ENCODE measurements at regions not wholly inside any gene's neighbourhood (a gene's known extent, or its start where the extent isn't known, plus 50 kb on each side); places are given as distances from the start of the nearest gene placed in this dataset.

GRCh38 chr3:177746337-177746933 lies 549.2 kb upstream of the TBL1XR1 start:
- no peak for DNase-seq

DNA sequence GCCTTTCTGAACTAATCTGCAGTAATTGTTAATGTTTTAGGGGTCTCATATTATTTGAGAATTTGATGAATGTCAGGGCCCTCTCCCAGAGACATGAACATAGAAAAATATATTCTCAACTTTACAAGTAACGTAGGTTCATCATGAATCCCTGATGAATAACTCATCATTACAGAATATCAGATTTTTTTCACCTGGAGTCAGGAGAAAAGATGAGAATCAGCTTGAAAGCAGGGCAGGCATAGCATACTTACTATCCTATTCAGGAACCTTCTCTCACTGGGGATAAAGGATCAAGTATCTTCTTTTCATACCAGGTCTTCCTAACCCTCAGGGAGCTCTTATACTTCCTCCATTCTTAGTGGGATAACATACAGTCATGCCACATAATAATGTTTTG lies 552.6 kb upstream of the TBL1XR1 start:
- no peak for DNase-seq

DNA sequence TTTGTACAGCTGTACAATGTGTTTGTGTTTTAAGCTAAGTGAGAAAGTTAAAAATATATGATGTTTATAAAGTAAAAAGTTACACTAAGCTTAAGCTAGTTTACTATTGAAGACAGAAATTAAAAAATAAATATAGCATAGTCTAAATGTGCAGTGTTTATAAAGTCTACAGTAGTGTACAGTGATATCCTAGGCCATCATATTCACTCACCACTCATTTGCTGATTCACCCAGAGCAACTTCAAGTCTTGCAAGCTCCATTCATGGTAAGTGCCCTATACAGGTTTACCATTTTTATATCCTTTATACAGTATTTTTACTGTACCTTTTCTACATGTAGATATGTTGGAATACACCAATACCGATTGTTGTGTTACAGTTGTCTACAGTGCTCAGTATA lies 553.2 kb upstream of the TBL1XR1 start:
- DNase-seq, result no peak

DNA sequence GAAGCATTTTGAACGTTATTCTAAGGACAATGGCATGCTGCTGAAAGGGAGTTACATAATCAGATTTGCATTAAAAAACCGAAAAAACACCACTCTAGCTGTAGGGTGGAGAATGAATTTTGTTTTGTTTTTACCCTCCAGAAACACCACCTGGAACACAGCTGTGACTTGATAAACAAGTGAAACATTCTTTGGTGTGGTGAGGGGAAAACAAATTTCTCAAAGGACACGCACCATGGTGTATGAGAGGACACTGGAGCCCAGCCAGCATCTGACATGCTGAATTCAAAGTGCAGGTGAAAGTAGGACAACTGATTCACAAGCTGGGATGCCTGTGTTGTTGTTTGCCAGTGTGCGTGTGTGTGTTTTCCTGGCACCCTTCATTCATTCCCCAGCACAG lies 554.5 kb upstream of the TBL1XR1 start:
- DNase-seq, result no peak

- no peak for DNase-seq
Measured at GRCh38 chr3:177752831-177753230, 555.5 kb upstream of the TBL1XR1 start.

DNA sequence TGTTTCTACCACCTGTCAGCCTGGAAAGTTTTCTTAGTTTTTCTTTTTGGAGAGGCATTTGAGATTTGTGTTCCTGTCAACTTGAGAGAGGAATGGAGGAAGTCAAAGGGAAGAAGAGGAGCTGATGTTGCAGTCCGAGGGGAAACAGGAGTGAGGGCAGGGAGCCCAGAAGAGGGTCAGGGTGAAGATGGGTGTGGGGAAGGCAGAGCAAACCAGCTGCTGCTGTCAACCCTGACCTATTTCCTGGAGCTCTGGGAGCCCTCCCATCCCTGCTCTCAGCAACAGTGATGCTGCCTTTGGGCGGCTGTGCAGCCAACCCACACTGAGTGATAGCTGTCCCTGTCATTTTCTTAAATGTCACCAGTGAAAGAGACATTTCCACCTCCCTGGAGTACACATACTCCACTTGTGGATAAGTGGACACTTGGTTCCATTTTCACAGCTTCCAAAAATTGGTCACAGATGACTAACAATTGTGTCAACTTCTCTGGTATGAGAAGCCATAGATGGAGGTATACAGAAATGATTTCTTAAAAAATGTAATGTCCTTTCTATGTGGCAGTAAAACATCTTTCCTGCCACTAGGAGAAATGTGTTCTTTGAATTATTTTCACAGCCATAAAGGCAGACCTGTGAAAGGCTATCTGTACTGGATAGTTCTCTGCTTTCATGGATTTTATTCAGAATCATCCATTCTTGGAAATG lies 556.3 kb upstream of the TBL1XR1 start:
- DNase-seq, result no peak

DNA sequence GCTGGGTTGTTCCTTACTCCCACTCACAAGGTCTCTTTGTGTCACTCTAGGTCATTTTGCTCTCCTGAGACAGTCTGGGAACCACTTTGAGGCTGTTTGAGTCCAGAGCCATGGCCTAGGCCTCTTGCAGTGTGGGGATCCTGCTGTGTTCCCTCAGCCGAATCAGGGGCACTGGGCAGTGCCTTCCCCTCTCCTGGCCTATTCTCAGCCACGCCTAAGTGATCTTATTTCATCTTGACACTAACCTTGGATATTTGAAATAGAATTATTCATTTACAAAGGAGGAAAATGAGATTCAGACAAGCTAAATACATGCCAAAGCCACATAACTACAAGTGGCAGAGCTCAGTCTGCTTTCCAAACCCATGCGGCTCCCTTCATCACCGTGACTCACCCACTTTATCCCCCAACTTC lies 557.2 kb upstream of the TBL1XR1 start:
- no peak for DNase-seq

GRCh38 chr3:177758126-177758525 lies 560.8 kb upstream of the TBL1XR1 start:
- no peak for DNase-seq

DNA sequence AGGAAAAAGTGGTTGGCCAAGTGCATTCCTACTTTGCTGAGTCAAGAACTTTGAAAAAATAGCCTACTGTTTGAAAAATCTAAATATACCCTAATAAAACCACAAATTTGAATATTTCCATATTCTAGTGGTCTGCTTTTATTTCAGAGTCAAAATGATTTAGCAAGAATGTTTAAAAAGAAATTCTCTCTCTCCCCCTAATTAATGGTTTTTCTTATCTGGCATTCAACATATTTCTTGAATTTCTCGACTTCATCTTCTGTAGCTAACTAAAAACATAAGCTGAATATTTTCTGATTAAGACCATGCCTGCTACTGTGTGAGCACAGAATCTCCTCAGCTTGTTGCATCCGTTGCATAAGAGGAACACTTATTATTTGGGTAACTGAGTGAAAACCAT lies 563.5 kb upstream of the TBL1XR1 start:
- DNase-seq, result no peak

DNA sequence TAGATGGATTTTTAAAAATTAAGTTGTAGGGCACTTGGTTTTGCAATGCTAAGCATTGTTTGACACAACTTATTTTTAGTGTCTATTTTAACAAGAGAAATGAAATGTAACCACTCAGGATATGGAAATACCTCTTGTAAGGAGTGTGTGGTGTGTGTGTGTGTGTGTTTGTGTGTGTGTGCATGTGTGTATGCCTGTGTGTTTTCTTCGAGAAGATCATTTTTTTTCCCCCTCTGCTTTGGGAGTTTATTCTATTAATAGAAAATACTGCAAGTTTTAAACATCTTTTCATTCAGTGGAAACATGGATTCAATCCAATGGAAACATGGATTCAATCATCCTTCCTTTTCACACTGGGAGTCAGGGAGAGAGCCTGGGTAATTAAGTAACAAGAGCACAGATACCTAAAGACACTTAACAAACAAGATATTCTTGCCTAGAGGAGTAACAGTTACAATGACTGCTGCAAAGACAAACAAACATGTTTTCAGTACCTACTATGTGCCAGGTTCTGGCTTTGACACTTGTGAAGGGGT lies 567.2 kb upstream of the TBL1XR1 start:
- DNase-seq, result no peak

DNA sequence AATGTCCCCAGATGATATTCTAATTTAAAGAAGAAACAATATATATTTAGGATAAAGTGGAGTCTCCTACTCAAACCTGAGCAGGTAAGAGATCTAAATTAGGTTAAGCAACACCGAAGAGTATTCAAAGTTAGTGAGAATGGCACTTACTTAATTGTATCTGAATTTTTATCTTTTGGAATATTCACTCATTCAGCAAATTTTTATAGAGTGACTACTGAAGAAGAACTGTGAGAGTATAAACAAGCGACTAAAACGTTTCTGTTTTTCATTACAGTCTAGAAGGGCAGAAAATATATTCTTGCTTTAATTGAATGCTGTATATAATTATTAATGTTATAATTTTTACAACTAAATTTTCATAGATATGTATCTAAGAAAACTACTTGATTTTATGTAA lies 567.7 kb upstream of the TBL1XR1 start:
- no peak for DNase-seq

DNA sequence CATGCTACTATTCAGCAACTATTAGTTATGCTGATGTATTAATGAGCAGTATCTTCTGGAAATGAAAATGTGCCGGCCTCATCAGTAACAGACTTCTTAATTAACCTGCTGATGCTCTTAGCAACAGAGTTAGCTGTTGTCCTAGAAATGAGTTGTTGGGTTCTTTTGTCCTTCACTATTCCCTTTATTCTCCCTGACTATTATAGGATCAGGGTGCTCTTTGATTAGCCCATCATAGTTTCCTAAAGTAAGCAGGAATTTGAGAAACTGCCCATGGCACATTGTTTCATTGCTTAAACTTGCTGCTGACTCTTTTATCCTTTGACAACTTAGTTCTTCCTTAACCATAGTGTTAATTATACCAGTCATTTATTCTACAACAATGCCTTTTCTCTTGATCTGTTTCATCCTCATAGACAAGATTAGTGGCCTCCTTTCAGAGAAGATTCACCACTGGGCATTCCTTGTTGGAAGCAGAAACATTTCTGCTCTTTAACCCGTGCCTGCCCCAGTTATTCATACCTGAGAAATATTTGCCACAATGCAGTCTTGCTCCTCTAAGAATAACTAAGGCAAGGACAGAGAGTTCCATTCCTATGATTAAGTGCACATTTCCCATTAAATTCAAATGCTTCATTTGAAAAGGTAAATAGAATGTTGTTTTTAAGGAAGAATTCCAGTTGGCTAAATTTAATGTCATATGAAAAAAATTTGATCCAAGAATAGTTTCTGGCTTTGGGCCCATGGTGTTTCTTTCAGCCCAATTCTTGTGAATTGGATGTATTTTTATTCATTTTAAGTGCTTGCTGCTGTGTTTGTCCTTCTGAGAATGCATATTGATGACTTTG lies 573.3 kb upstream of the TBL1XR1 start:
- no peak for DNase-seq

- DNase-seq, result no peak
Measured at GRCh38 chr3:177771780-177772179, 574.5 kb upstream of the TBL1XR1 start.

DNA sequence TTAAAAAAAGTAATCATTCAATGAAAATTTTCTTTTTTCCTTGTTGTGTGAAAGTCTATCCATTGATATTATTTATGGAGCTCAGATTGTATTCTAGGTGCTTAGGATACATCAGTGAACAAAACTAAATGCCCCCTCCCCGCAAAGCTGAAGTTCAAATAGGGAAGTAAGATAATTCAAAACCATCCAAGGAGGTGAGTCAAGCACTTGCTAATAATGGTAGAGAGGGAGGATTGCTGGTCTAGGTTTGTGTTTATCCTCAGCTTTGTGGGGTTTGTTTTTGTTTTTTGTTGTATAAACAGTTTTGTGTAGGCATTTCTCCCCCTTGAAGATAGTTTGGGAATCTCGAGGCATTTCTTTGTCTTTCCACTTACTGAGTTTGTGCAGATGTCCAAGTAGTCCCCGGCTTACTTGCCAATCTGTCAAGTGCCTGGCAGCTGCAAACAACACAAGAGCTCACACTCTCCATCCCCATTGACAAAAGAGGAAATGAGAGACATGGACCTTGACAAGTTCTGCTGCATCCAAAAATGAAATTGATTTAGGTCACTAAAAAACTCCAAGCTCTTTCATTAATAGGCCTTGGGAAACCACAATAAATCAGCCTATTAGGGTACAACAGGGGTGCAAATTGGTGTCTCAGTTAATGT lies 575.8 kb upstream of the TBL1XR1 start:
- DNase-seq, result no peak

DNA sequence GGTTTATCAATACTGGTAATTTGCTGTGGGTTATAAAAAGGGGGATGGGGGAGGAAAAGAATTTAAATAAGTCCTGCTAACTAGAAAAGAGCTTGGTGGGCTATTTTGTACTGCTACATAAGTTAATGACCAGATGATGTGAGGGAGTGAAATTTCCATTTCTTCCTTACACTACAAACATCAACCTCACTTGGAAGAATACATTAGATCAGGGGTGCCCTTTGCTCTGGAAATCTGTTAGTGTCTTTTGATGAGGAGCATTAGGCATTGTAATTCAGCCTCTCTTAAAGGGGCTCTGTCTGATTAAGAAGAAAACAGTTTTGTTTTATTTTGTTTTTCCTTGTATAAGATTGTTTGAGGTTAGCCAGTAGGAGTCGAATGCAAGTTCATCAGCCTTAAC lies 576.4 kb upstream of the TBL1XR1 start:
- no peak for DNase-seq

DNA sequence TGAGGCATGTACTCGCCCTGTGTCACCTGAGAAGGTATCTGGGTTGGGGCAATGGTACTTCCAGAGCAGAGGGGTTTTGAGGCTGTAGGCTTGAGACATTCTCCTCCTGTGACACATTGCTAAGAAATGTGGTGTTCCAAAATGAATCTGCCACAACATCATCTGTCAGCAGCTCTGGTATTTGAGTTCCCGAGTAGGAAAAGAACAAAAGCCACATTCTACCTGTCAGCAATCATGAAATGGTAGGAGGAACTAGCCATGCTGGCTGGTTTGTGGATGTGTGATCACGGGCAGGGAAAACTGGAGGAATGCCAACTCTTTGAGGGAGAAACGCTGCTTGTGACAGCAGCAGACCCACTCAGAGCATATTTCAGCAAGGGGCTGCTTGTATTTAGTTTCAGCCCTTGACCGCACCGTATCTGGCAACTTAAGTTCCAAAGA lies 579.4 kb upstream of the TBL1XR1 start:
- DNase-seq, result peak; percentile 37

GRCh38 chr3:177777699-177778098 lies 580.4 kb upstream of the TBL1XR1 start:
- peak; percentile 22 for DNase-seq

DNA sequence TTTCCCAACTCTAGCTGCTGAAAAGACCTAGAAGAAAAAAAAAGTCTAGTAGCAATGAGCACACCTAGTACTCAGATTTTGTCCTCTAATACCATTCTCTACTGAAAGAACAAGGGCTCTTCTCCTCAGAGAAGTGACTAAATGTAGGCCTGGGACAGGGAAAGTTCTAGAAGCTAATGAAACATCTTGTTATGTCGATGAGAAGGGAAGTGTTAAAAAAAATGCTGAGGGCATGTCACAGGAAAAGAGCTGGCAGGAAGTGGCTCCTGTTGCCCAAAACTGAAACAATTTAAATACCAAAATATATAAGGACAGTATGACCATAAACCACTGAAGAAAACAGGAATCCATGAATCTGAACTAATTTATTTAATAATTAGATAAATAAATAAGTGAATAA lies 581.4 kb upstream of the TBL1XR1 start:
- no peak for DNase-seq

DNA sequence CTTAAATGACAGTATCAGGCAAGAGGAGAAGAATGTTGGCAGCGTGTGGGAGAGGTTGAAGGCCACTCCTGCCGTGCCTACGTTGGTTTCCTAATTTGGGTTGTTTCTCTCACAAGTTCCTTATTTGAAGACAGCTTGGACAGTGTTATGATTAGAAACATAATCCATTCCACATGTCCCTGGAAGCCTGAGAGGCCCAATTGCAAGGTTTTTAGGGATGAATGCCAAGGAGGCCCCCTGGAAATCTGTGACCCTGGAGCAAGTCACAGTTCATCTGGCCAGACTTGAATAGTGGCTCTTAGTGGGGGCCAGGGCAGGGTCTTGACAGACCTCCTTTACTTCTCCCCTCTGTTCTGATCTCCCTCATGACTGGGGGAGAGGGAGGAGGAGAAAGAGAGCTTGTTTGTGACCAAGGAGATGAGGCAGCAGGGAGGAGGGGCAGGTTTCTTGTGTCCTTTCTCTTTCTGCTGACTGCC lies 584.4 kb upstream of the TBL1XR1 start:
- peak; percentile 45 for DNase-seq

GRCh38 chr3:177783338-177783737 lies 586.1 kb upstream of the TBL1XR1 start:
- DNase-seq, result no peak

DNA sequence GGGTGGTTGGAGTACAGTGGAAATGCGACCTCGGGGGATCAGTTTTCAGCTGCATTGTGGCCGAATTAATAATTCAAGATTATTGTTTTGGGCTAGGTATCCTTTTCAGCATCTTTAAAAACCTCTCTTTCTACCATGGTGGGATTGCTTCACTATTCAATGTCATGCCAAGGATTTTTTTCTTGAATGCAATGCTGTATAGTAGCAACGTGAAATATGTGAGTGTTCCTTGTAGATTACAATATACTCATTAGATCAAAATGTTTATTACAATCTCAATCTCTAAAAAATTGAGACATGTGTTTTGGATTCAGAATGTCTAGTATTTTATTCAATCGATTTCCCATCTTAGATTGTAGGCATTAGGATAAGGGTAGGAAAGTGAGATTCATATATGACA lies 586.5 kb upstream of the TBL1XR1 start:
- DNase-seq, result no peak

GRCh38 chr3:177787279-177788041 lies 590.2 kb upstream of the TBL1XR1 start:
- no peak for DNase-seq
